NCI-H69 (cell line): ENCODE measurements at regions not wholly inside any gene's neighbourhood (a gene's known extent, or its start where the extent isn't known, plus 50 kb on each side); places are given as distances from the start of the nearest gene placed in this dataset.
"Not testable (repeated sequence)": the region's sequence is repeated elsewhere in the genome, so short reads cannot be mapped to it uniquely, and the experiment has no call there.

Experiments used
- DNase-seq: peaks from one replicate; lab custom pipeline; 2025; lab: John Stamatoyannopoulos, UW

DNA sequence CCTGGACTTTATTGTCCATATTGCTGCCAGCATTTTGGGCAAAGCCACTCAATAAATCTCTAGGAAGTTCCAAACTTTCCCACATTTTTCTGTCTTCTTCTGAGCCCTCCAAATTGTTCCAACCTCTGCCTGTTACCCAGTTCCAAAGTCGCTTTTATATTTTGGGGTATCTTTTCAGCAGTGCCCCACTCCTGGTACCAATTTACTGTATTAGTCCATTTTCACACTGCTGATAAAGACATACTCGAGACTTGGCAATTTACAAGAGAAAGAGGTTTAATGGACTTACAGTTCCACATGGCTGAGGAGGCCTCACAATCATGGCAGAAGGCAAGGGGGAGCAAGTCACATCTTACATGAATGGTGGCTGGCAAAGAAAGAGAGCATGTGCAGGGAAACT is 53.4 kb downstream of the AHSP start:
- DNase-seq: not testable (repeated sequence)

- not testable (repeated sequence) for DNase-seq
Measured at GRCh38 chr16:31601737-31602384, 74.2 kb downstream of the AHSP start.

GRCh38 chr16:31618130-31618529 is 90.4 kb downstream of the AHSP start:
- DNase-seq: no peak

- DNase-seq: no peak
Measured at GRCh38 chr16:31636433-31636832, 108.7 kb downstream of the AHSP start.

GRCh38 chr16:31641279-31641678 is 113.6 kb downstream of the AHSP start:
- no peak for DNase-seq

DNA sequence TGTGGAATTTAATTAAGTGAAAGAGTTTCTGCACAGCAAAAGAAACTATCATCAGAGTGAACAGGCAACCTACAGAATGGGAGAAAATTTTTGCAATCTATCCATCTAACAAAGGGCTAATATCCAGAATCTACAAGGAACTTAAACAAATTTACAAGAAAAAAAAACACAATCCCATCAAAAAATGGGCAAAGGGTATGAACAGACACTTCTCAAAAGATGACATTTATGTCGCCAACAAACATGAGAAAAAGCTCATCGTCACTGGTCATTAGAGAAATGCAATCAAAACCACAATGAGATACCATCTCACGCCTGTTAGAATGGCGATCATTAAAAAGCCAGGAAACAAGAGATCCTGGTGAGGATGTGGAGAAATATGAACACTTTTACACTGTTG is 128.0 kb downstream of the AHSP start:
- DNase-seq: not testable (repeated sequence)

DNA sequence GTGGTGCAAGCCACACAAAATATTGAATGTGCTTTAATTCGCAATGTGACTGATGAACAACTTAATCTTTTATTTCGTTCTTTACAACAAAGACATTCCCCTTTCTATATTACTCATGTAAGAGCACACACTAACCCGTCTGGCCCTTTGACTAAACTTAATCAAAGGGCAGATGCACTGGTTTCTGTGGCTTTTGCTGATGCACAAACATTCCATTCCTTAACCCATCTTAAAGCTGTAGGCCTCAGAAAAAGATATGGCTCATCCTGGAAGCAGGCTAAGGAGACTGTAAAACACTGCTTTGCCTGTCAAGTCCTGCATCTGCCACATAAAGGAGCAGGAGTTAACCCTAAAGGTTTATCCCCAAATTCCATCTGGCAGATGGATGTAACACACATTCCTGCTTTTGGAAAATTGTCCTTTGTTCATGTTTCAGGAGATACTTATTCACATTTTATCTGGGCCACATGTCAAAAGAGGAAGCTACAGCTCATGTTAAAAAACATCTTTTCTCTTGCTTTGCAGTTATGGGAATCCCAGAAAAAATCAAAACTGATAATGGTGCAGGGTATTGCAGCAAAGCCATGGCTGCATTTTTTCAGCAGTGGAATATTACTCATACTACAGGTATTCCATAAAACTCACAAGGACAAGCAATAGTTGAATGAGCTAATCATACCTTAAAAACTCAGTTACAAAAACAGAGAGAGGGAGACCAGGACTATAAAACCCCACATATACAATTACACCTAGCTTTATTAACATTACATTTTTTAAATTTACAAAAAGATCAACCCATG is 137.2 kb downstream of the AHSP start:
- DNase-seq: no peak

DNA sequence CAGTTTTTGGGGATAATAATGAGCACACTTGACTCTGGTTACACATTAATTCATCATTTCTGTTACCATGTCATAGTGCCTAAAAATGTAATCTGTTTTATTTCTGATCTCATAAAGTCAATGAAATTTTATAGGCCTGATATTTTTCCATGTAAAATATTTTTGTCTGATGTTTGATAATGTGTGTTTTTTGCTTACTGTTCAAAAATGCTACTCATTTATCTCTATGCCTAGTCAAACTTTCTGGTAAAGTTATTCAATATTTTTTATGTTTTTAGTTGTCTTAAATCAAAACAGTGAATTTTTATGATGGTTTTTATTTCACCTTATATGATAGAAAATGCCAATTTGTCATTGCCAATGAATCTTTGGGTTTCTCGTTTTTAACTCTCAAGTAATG is 147.0 kb downstream of the AHSP start:
- DNase-seq: no peak

GRCh38 chr16:31676731-31677130 is 149.0 kb downstream of the AHSP start:
- no peak for DNase-seq

- DNase-seq: no peak
Measured at GRCh38 chr16:31678649-31679325, 151.1 kb downstream of the AHSP start.

- DNase-seq: not testable (repeated sequence)
Measured at GRCh38 chr16:31689331-31689730, 161.6 kb downstream of the AHSP start.

GRCh38 chr16:31692338-31692737 is 164.6 kb downstream of the AHSP start:
- DNase-seq: not testable (repeated sequence)

DNA sequence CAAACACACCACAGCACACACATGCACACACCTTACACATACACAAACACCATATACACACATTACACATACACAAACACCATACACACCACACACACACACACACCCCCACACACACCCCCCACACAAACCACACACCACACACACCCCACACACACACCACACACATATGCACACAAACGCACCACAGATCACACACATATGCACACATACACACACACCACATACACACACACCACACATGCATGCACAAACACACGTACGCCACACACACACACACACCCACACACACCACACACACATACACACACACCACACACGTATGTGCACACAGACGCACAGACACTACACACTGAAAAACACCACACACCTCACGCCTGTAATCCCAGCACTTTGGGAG is 166.0 kb downstream of the AHSP start:
- DNase-seq: no peak

GRCh38 chr16:31694461-31694860 is 166.8 kb downstream of the AHSP start:
- no peak for DNase-seq

DNA sequence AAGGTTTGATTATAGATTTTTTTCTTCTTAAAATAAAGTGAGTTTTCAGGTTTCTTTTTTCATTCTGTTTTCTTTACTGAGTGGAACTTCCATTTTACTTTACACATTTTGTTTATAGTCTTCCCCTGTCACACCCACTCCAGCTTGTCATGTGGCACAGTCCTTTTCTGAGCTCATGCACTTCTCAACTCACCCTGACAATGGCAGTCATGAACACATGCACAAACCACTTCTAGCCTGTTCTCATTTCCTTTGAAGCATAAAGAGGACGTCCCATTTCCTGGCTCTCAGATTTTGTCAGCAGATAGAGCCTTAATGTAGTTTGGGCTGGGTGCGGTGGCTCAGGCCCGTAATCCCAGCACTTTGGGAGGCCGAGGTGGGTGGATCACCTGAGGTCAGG is 168.0 kb downstream of the AHSP start:
- DNase-seq: no peak

DNA sequence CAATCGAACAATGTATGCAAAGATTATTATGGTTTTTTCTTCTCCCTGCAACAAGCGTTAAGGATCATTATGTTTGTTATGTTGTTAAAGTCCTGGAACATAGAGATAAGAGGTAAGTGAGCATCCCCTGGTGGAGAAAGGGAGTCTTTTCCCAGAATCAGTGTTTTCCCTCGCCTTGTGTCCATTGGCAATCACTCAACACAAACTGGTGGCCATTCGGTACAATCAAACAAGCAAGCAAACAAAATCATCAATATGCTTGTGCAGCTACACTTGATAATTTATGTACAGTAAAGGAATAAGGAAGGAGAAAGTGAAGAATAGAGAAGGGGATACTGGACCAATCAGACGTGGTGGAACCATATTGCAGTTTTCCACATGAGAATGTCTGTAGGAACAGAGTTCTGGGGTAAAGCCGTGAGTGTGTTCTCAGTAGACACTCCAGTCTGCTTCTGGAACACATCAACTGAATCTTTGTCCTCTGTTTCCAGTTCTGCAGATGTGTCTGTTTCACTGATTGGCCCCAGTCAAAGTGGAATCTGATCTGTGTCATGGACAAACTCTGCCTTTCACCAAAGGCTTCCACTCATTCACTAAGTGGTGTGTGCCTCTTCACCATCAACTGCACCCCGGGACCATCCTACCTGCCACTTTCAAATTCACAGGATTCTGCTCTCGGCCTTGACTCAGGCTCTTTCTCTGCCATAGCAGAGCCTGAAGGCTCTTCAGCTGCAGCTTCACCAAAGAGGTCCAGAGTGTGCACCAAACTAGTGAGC is 169.5 kb downstream of the AHSP start:
- peak; percentile 56 for DNase-seq

DNA sequence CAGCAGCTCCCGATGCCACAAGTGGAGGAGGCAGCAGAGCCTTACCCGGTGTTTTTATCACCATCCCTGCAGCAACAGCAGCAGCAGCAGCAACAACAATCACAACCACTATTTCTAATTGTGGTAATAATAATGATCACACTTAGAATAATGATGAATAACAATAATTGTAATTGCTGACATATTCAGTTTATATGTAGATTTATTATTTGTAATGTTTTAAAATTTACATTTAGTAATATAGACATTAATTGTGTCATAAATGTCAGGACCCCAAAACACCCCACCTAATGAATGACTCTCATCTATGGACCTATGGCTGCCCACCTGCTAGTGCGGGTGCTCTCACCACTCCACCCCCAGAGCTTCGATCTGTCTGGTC is 170.0 kb downstream of the AHSP start:
- DNase-seq: no peak

- no peak for DNase-seq
Measured at GRCh38 chr16:31698901-31699300, 171.2 kb downstream of the AHSP start.

- no peak for DNase-seq
Measured at GRCh38 chr16:31699601-31700000, 171.9 kb downstream of the AHSP start.

DNA sequence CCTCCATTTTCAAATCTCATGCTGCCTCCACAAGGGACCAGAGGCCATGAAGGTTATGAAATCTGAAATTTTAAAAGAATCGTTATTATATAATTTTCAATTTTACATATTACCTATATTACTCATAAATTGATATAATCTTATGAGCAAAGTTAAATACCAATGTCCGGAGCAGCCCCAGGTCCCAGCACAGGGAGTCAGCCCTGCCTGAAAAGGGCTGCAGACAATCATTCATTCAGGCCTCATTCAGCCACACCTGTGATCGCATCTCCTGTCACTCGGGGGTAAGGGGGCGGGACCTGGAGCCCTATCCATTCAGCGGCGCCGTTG is 172.5 kb downstream of the AHSP start:
- DNase-seq: peak; percentile 97

DNA sequence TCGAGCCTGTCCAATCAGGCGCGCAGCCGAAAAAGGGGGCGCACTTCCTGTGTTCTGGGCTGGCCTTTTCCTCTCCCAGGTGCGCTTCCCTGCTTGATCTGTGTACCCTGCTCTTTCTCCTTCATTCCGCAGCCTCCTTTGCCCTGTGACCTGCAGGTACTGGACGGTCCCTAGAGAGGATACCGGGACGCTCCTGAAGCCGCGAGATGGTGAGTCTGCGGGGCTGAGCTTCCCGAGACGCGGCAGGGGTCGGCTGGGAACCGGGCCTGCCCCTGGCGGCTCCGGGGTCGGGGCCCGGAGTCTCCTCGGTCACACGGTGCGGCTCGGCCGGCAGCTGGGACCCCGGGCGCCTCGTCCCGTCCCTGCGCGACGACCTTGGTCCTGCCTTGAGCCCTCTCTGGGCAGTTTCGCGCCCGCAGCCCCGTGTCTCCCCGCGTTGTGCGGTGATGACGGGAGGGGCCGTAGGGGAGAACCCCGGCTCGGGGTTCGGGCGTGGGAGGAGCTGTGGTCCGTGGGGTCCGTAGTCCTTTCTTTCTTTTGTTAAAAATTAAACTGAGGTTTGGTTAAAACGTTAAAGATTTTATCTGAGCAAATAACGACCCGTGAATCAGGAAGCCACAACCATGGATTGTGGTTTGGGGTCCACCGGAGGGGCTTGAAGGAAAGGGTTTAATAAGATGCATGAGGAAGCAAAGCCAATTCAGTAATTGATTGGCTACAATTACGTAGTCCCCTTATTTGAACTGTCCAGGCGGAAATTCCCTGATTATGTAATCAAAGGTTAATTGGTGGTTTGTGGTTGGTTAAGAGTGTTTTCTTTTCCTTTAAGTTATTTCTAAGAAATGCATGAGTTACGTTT is 172.8 kb upstream of the ZNF267 start:
- DNase-seq: peak; percentile 32

DNA sequence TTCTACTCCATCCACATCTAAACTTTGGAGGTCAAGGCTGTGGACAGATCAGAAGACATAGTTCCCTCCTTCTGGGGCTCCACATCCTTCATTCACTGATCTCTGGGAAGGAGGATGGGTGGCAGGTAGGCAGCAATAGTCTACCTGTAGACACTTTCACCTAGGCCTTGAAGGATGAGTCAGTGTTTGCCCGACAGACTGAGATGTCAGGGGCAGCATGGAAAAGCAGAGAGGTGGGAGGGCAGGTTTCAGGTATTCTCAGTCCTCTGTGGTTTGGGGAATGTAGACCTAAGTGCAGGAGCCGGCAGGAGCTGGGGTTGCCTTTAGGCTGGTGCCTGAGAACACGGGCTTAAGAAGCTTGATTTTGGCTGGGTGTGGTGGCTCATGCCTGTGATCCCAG is 171.9 kb upstream of the ZNF267 start:
- DNase-seq: no peak
